GM19351 (cell line): ENCODE measurements at regions not wholly inside any gene's neighbourhood (a gene's known extent, or its start where the extent isn't known, plus 50 kb on each side); places are given as distances from the start of the nearest gene placed in this dataset.
"Not testable (repeated sequence)": the region's sequence is repeated elsewhere in the genome, so short reads cannot be mapped to it uniquely, and the experiment has no call there.

Experiments used
- ATAC-seq: cut with Tn5 transposase; IDR thresholded peaks from one replicate; pipeline ENCODE4 v1.9.1; 2021; ENCODE audit warnings: mild to moderate bottlenecking, moderate library complexity; ENCODE audit not compliant: unreplicated experiment

- not testable (repeated sequence) for ATAC-seq
These were observed 138.4 kb downstream of the KCNJ12 start for GRCh38 chr17:21514567-21514966.

GRCh38 chr17:21517538-21518293, 141.6 kb downstream of the KCNJ12 start:
- ATAC-seq: no peak

- ATAC-seq: no peak
These were observed 146.7 kb downstream of the KCNJ12 start for GRCh38 chr17:21522755-21523336.

GRCh38 chr17:21523497-21524210, 147.5 kb downstream of the KCNJ12 start:
- ATAC-seq: no peak

GRCh38 chr17:21524211-21524591, 148.0 kb downstream of the KCNJ12 start:
- no peak for ATAC-seq

GRCh38 chr17:21525464-21526130, 149.4 kb downstream of the KCNJ12 start:
- no peak for ATAC-seq

GRCh38 chr17:21528031-21528695, 152.0 kb downstream of the KCNJ12 start:
- no peak for ATAC-seq

- no peak for ATAC-seq
These were observed 154.2 kb downstream of the KCNJ12 start for GRCh38 chr17:21530311-21530710.

- no peak for ATAC-seq
These were observed 154.7 kb downstream of the KCNJ12 start for GRCh38 chr17:21530841-21531240.

GRCh38 chr17:21532763-21533385, 156.7 kb downstream of the KCNJ12 start:
- no peak for ATAC-seq

- no peak for ATAC-seq
These were observed 156.5 kb upstream of the KCNJ18 start for GRCh38 chr17:21535686-21536375.

- ATAC-seq: no peak
These were observed 155.0 kb upstream of the KCNJ18 start for GRCh38 chr17:21537302-21537701.

GRCh38 chr17:21538615-21539014, 153.7 kb upstream of the KCNJ18 start:
- ATAC-seq: no peak

GRCh38 chr17:21539146-21539545, 153.2 kb upstream of the KCNJ18 start:
- ATAC-seq: no peak

GRCh38 chr17:21540502-21540901, 151.8 kb upstream of the KCNJ18 start:
- ATAC-seq: no peak

GRCh38 chr17:21542070-21542469, 150.3 kb upstream of the KCNJ18 start:
- no peak for ATAC-seq

- no peak for ATAC-seq
These were observed 149.3 kb upstream of the KCNJ18 start for GRCh38 chr17:21542991-21543390.

GRCh38 chr17:21545064-21545463, 147.3 kb upstream of the KCNJ18 start:
- no peak for ATAC-seq

GRCh38 chr17:21548236-21548635, 144.1 kb upstream of the KCNJ18 start:
- no peak for ATAC-seq

- ATAC-seq: no peak
These were observed 143.1 kb upstream of the KCNJ18 start for GRCh38 chr17:21549107-21549687.
